ENCODE measurements at regions not wholly inside any gene's neighbourhood (a gene's known extent, or its start where the extent isn't known, plus 50 kb on each side); places are given as distances from the start of the nearest gene placed in this dataset.

DNA sequence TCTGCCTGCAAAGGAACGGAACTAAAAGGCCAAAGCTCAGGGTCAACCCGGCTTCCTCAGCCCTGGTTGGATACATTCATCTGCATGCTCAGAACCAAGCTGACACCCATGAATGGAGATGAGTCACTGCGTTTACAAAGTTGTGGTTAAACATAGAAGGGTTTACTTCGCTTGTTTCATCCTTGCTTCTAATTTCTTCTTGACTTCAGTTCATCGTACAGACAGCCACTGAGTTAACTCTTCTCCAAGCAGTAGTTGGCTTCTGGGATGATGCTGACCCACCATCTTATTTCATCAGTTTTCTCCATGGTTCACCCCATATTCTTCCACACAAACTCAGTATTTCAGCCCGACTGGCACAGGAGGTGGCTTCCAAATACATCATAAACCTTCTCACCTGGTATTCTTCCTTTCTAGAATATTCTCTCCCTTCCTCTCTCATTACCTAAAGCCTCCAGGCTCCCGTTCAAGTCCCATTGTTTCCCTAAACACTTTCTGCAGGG lies 166.3 kb upstream of the RNF32 start:
- TF ChIP-seq CTCF (IDR thresholded peaks at IDR 0.05; ENCODE audit: poor library complexity) (no peak), EZH2 (IDR thresholded peaks at IDR 0.05; ENCODE audit: borderline replicate concordance) (no peak), EZH2phosphoT487 (IDR thresholded peaks at IDR 0.05; ENCODE audit: low read depth, severe bottlenecking, unreplicated experiment) (no peak)

Data from hepatocyte (in vitro differentiated cells).